ENCODE measurements at regions not wholly inside any gene's neighbourhood (a gene's known extent, or its start where the extent isn't known, plus 50 kb on each side); places are given as distances from the start of the nearest gene placed in this dataset.

DNA sequence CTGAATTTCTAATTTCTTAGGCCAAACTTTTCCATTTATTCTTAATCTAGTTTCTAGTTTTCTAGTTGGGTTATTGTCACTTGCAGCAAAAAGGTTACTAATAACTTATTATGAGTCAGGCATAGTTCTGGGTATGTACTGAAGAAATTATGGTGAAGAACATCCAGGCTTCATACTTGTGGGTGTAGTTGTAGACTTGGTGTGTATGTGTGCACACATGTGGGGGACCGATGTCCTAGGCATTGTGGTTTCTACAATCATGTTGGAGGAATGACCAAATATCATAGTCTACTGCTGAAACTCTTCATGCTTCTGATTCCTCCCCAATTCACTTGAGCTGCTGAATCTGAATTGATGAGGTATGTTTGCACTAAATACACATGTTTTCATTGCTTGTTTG, 141.2 kb downstream of the PMAIP1 start:
- intact Hi-C loops (cut with DNase I; ENCODE audit: low total_unique reads), result no loop called here
- Histone ChIP-seq H3K4me1 (no peaks in the 10 kb centered on the region), H3K27me3 (no peaks in the 10 kb centered on the region), H3K36me3 (no peaks in the 10 kb centered on the region), H3K27ac (no peak overlapping the region), H3K9me3 (no peaks in the 10 kb centered on the region), H3K4me3 (no peak overlapping the region)
- TF ChIP-seq POLR2A (IDR thresholded peaks at IDR 0.05), result no peak
- TF ChIP-seq, protein P1, sequence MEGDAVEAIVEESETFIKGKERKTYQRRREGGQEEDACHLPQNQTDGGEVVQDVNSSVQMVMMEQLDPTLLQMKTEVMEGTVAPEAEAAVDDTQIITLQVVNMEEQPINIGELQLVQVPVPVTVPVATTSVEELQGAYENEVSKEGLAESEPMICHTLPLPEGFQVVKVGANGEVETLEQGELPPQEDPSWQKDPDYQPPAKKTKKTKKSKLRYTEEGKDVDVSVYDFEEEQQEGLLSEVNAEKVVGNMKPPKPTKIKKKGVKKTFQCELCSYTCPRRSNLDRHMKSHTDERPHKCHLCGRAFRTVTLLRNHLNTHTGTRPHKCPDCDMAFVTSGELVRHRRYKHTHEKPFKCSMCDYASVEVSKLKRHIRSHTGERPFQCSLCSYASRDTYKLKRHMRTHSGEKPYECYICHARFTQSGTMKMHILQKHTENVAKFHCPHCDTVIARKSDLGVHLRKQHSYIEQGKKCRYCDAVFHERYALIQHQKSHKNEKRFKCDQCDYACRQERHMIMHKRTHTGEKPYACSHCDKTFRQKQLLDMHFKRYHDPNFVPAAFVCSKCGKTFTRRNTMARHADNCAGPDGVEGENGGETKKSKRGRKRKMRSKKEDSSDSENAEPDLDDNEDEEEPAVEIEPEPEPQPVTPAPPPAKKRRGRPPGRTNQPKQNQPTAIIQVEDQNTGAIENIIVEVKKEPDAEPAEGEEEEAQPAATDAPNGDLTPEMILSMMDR (IDR thresholded peaks at IDR 0.05), result no peak
- DNase-seq, result no peak

DNA sequence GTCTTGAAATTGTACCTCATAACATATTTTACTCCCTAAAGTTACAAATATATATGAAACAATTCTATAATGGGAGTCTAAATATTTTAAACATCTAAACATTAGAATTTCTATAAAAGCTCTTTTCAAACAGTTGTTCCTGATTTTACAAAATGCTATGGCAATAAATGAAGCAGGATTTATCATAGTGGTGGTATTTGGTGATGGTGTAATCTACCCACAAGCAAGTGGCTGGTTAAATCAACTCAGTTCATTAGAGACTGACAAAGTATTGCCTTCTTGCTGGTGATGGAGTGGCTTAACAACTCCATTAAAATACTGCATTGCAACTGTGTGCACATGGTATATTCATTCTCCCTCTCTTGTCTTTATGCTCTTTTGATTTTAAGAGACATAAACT, 138.9 kb downstream of the PMAIP1 start:
- H3K27ac ChIP-seq, result no peak overlapping the region
- H3K9me3 ChIP-seq, result no peaks in the 10 kb centered on the region
- TF ChIP-seq, protein P1 (IDR thresholded peaks at IDR 0.05), result no peak
- TF ChIP-seq POLR2A (IDR thresholded peaks at IDR 0.05), result no peak
- no peak overlapping the region for H3K4me3 ChIP-seq
- intact Hi-C loops (cut with DNase I; ENCODE audit: low total_unique reads), result no loop called here
- no peaks in the 10 kb centered on the region for H3K4me1 ChIP-seq
- no peaks in the 10 kb centered on the region for H3K27me3 ChIP-seq
- no peak for DNase-seq
- no peaks in the 10 kb centered on the region for H3K36me3 ChIP-seq

DNA sequence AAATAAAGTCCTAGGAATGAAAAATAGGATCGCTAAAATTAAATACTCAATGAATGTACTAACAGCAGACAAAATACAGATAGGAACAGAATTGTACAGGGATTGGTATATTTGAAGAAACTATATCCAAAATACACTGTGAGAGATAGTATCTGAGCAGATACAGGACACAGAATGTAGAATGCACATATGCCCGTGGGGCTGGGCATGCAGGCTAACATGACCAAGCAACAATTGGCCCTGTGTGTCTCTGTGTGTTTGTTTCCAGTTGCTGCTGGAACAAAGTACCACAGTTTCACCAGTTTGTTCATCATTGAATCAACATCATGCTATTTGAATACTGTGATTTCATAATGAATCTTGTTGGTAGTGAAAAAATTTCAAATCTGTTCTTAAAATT, 127.6 kb downstream of the PMAIP1 start:
- no peak for DNase-seq
- no peaks in the 10 kb centered on the region for H3K4me1 ChIP-seq
- intact Hi-C loops (cut with DNase I; ENCODE audit: low total_unique reads), result no loop called here
- H3K36me3 ChIP-seq, result no peaks in the 10 kb centered on the region
- no peaks in the 10 kb centered on the region for H3K27me3 ChIP-seq
- TF ChIP-seq POLR2A (IDR thresholded peaks at IDR 0.05), result no peak
- TF ChIP-seq, protein P1 (IDR thresholded peaks at IDR 0.05), result no peak
- H3K4me3 ChIP-seq, result no peak overlapping the region
- no peaks in the 10 kb centered on the region for H3K9me3 ChIP-seq
- no peak overlapping the region for H3K27ac ChIP-seq

DNA sequence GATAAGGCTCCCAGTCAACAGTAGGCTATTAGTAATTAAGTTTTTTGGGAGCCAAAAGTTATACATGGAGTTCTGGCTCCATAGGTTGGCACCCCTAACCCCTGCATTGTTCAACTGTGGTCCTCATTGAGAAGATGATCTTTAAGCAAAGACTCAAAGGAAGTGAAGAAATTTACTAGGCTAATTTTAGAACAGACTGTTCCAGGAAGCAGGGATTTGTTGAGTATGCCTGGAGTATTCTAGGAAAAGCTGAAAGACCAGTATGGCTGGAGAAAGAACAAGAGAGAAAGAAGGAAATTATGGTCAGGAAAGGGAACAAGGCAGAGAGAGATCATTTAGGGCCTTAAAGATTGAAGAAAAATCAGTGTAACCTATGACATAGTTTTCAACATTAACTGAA, 125.1 kb downstream of the PMAIP1 start:
- Histone ChIP-seq H3K27ac (no peak overlapping the region), H3K27me3 (no peaks in the 10 kb centered on the region), H3K36me3 (no peaks in the 10 kb centered on the region), H3K4me1 (no peaks in the 10 kb centered on the region), H3K9me3 (no peaks in the 10 kb centered on the region), H3K4me3 (no peak overlapping the region)
- TF ChIP-seq, protein P1 (IDR thresholded peaks at IDR 0.05), result no peak
- TF ChIP-seq POLR2A (IDR thresholded peaks at IDR 0.05), result no peak
- intact Hi-C loops (cut with DNase I; ENCODE audit: low total_unique reads), result no loop called here
- no peak for DNase-seq

DNA sequence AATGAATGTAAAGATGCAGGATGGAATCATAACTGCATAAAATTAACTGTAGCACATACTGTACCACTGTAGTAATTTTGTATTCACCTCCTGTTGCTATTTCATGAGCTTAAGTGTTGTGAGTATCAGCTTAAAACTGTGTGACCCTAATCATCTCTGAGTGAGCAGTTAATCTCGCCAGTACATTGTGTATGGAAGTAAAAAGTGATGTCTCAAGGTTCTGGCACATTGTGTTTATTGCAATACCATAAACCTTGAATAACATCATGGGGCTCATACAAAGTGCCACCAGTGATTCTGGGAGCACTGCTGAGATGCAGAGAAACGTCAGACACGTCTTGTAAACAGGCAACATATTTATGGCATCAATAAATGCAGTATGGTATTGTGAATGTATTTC, 124.5 kb downstream of the PMAIP1 start:
- H3K4me3 ChIP-seq, result no peak overlapping the region
- H3K36me3 ChIP-seq, result no peaks in the 10 kb centered on the region
- H3K27me3 ChIP-seq, result no peaks in the 10 kb centered on the region
- H3K9me3 ChIP-seq, result no peaks in the 10 kb centered on the region
- no peak for DNase-seq
- intact Hi-C loops (cut with DNase I; ENCODE audit: low total_unique reads), result no loop called here
- no peak for TF ChIP-seq POLR2A (IDR thresholded peaks at IDR 0.05)
- TF ChIP-seq, protein P1 (IDR thresholded peaks at IDR 0.05), result no peak
- H3K27ac ChIP-seq, result no peak overlapping the region
- no peaks in the 10 kb centered on the region for H3K4me1 ChIP-seq
